ENCODE measurements at regions not wholly inside any gene's neighbourhood (a gene's known extent, or its start where the extent isn't known, plus 50 kb on each side); places are given as distances from the start of the nearest gene placed in this dataset.
"Not testable (repeated sequence)": the region's sequence is repeated elsewhere in the genome, so short reads cannot be mapped to it uniquely, and the experiment has no call there.

DNA sequence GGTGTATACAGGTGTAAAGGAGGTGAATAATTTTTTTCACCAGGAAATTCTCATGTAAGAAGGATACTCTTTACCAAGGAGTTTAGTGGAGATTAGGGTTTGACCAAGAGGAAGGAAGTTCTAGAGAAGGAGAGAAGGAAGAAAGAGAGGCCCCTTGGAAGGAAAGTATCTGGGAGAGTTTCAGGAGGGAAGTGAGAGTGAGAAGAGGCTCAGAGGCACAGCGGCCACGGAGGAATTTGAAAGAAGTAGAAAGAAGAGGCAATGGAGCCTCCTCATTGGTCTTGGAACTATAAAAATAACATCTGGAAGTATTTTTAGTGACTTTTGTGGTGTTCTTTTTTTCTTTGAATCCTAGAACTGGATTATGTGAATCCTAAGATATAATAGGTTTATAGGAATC, 50.8 kb upstream of the MCUR1 start:
- TF ChIP-seq, protein P1, sequence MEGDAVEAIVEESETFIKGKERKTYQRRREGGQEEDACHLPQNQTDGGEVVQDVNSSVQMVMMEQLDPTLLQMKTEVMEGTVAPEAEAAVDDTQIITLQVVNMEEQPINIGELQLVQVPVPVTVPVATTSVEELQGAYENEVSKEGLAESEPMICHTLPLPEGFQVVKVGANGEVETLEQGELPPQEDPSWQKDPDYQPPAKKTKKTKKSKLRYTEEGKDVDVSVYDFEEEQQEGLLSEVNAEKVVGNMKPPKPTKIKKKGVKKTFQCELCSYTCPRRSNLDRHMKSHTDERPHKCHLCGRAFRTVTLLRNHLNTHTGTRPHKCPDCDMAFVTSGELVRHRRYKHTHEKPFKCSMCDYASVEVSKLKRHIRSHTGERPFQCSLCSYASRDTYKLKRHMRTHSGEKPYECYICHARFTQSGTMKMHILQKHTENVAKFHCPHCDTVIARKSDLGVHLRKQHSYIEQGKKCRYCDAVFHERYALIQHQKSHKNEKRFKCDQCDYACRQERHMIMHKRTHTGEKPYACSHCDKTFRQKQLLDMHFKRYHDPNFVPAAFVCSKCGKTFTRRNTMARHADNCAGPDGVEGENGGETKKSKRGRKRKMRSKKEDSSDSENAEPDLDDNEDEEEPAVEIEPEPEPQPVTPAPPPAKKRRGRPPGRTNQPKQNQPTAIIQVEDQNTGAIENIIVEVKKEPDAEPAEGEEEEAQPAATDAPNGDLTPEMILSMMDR (IDR thresholded peaks at IDR 0.05; ENCODE audit: insufficient read depth, low read depth, low read length, missing control alignments) = no peak
- H3K4me3 ChIP-seq (ENCODE audit: low read depth, low read length) = no peak overlapping the region
- DNase-seq (ENCODE audit: low read depth) = no peak

GRCh38 chr6:13864669-13865068, 50.3 kb upstream of the MCUR1 start:
- not testable (repeated sequence) for DNase-seq (ENCODE audit: low read depth); H3K4me3 ChIP-seq (ENCODE audit: low read depth, low read length)

Data from GM12865 (cell line).